CD4-positive, alpha-beta T cell treated with Interleukin-21 for 1 hour (primary cell): ENCODE measurements at regions not wholly inside any gene's neighbourhood (a gene's known extent, or its start where the extent isn't known, plus 50 kb on each side); places are given as distances from the start of the nearest gene placed in this dataset.
"Not testable (repeated sequence)": the region's sequence is repeated elsewhere in the genome, so short reads cannot be mapped to it uniquely, and the experiment has no call there.

Experiments used
- DNase-seq: peaks from one replicate; pipeline ENCODE4 v3.0.0-alpha.2; 2020

DNA sequence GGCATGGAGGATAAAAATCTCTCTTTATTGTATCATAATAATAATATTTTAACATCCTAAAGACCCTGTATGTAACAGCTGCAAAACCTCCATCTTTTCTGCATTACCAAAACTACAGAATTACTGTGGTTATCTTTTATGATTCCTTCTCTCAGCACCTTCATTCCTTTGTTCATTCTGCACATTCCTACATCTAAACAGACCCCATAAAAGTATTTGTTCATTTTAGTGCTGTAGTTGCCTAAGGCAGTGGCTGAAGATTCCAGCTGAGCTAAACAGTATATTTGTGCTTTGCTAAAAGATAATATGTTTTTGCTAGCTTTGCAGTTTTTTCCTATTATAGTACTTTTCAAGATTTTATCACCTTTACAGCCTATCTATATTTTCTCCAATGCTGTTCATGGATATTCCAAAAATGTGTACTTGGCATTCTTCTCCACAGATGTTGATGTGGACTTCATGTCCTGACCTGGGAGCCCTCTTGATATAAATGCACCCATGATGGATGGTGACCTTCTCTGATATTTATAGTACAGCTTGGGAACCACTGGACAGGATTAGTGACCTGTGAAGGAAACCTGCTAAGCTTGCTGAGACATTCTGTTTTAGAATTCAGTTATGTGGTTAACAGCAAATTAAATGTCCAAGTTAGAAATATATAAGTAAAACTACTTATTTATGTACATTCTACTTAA lies 2832.9 kb upstream of the PCDH20 start:
- no peak for DNase-seq

- no peak for DNase-seq
Observed at GRCh38 chr13:64239372-64239771, 2823.7 kb upstream of the PCDH20 start.

- DNase-seq = no peak
Observed at GRCh38 chr13:64234255-64234654, 2818.6 kb upstream of the PCDH20 start.

DNA sequence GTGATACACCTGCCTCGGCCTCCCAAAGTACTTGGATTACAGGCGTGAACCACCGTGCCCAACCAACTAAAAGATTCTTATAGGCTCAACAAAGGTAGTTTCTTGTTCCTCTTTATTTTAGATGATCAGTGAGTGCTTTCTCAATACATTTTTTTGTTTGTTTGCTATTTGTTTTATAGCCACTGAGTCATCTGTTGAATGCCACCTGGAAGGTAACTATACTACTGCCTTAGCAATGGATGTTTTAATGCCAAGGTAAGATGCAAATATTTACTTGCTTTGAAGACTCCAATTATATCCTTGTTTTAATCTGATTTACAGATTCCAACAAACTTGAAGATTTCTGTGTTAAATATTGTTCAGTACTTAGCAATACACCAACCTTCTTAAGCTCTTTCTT lies 2807.4 kb upstream of the PCDH20 start:
- no peak for DNase-seq

DNA sequence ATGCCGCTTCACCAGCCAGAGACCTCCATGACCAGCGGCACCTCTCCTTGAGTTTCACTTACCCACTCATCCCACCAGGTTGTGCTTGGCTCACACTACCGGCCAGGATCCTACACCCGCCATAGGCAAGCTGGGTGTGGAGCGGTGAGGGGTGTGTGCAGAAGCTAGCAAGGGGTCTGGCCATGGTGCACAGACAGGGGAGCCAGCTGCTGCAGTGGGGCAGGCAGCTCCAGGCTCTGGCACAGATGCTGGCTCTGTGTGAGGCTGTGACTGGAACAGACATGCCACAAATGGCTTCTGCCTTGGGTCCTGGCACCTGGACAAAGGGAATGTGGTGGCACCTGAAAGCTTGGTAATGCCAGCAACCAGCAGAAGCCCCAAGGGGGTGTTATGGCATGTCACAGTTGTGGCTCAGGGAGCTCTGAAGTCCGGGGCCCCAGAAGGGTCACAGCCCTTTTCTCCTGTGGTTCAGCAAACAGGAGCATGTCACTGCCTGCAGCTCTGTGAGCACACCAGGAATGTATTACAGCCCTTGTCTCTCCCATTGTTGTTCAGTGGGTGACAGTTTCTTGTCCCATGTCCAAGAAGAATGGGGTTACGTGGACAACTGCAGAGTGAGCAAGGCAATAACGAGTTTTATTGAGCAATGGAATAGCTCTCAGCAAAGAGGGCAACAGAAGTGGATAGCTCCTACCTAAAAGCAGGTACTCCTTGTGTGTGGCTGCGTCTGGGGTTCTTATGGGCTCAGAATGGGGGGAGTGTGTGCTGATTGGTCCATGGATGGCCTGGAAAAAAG lies 2791.0 kb upstream of the PCDH20 start:
- DNase-seq = no peak

GRCh38 chr13:64202517-64202916 lies 2786.9 kb upstream of the PCDH20 start:
- no peak for DNase-seq

GRCh38 chr13:64197232-64197631 lies 2781.6 kb upstream of the PCDH20 start:
- no peak for DNase-seq

DNA sequence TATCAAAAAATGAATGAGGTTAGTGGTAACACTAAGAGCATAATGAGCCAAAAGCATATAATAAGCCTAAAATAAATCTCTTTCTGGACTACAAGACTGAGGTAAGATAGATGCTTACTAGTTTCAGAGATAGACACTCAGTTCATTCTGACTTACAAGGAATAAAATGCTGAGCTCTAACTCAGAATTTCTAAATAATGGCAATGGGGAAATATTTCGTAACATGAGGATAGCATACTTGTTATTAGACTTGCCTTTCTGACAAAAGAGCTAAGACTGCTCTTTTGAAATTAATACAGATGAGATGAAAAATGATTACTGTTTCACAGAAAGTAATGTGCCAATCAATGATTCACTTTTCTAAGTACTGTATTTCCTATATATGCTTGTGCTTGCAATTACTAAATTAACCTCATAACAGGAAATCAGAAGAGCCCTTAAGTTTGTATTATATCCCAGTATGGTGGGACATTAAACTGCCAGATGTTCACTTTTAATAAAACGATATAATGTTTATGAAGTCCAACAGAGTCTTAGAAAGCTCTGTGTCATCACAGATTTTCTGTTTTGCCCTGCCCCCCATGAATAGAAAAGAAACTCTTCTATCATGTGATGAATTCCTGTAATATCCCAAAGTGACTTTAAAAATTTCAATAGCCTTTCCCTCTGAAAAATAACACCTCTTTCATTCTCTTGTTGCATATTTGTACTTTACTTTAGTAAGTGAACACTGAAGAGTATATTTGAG lies 2771.0 kb upstream of the PCDH20 start:
- DNase-seq = no peak

DNA sequence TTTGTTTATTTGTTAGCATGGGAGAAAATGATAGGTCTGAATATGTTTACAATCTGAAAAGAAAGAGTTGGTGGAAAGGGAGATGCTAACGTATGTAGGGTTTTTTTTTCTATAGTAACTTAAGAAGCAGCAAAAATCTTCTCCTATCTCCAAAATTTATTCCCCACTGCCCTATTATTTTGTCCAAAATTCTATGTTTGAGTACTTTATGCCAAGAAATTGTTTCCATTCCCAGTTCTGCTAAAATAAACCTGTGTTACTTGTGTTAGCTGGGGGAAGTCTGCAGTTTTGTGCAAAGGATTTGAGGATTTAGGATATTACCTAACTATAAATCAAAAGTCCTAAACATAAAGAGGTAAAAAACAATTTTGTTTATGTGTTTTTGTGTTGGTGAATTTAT lies 2770.4 kb upstream of the PCDH20 start:
- no peak for DNase-seq

DNA sequence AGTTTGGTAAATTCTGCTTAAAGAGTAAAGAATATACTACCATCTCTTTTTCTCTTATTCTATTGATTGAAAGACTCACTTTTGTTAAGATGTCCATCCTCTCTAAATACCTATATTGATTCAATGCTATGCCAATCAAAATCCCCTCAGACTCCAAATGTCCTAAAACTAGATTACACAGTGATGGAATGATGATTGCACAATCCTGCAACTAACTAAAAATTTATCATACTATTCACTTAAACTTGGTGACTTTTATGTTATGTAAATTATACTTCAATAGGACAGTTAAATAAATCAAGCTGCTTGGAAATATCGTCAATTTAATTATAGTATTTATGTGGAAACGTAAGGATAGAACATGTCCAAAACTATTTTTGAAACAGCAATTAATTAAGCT lies 2765.1 kb upstream of the PCDH20 start:
- no peak for DNase-seq

DNA sequence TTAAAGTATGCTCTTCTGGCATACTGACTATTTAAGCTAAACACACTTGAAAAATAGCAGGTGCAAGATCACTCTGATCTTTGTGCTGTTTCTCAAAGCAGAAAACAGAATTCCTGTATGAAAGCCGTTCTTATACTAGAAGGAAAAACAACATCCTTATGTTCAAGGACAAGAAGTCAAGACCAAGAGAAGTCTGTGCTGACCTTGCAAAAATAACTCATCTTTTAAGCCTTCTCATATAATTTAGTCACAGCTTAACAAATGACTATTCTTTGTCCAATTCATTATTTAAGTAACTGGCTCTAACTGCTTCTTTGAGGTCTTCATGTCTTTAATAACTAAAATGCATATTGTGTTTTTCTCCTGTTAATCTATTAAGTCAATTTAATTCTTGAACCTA lies 2750.2 kb upstream of the PCDH20 start:
- DNase-seq = no peak

- DNase-seq = no peak
Observed at GRCh38 chr13:64164435-64164834, 2748.8 kb upstream of the PCDH20 start.

DNA sequence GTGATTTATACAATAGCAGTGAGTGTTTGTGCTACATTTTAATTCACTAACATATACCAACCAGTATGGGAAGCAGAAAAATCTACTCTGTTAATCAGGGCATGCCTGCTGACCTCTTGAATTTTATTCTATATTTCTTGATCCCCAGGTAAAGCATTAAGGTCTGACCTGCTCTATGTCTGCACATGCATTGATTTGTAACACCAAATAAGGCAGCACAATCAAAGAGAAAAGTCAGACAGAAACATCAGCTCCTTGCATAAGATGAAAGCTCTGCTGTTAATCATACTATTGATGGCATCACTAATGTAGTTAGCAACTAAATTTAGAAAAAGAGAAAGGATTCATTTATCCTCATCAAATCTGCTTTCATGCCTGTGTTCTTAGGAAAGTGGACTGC lies 2744.8 kb upstream of the PCDH20 start:
- no peak for DNase-seq

DNA sequence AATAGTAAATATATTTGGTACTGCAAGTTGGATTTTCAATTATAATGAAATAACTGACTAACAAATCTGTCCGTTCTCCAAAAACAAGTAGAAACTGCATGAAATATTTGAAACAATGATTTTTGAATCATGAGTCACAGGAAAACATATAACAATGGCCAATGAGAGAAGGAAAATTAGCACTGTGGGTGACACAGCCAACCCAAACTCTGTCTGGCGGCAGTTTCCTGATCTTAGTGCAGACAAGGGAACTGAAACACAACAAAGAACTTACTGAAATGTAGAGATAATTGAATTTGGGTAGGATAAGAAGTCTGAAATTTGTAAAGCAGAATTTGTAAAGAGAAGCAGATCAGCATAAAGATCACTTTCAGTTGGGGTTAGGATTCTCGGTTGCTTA lies 2743.3 kb upstream of the PCDH20 start:
- no peak for DNase-seq

DNA sequence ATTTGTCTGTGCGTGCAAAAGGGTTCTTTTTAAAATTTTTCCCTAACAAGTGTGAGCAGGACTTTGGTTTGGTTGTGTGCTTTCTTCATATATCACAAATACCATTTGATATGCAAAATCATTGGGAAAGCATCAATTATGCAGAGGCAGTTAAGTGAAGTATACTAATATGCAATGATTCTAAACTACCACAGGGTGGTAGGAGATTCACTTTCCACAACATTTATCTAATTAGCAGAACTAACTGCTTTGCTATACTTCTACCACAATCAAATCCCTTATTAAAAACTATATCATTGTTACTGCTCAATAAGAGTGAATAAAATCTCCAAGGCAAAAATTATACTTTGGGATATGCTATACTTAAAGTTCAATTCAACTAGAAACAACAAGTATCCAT lies 2738.9 kb upstream of the PCDH20 start:
- DNase-seq = no peak

DNA sequence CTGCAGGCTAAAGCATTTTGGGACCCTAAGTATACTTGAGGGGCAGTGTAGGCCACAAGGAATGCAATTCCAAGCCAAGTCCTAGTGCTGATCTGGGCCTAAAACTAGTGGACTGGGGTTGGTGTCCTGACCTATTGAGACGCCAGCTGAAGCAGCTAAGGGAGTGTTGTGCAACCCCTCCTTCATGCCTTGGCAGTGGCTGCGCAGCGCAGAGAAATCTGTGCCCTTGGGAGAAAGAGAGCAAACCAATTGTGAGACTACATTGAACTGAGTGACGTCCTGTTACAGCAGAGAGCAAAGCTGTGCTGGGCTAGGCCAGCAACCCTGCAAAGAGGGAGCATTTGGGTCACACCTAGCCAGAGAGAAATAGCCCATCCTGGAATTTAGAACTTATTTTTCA lies 2715.0 kb upstream of the PCDH20 start:
- DNase-seq = no peak

- DNase-seq = no peak
Observed at GRCh38 chr13:64130171-64130570, 2714.5 kb upstream of the PCDH20 start.

GRCh38 chr13:64127856-64128255 lies 2712.2 kb upstream of the PCDH20 start:
- no peak for DNase-seq

GRCh38 chr13:64127192-64127591 lies 2711.5 kb upstream of the PCDH20 start:
- no peak for DNase-seq

DNA sequence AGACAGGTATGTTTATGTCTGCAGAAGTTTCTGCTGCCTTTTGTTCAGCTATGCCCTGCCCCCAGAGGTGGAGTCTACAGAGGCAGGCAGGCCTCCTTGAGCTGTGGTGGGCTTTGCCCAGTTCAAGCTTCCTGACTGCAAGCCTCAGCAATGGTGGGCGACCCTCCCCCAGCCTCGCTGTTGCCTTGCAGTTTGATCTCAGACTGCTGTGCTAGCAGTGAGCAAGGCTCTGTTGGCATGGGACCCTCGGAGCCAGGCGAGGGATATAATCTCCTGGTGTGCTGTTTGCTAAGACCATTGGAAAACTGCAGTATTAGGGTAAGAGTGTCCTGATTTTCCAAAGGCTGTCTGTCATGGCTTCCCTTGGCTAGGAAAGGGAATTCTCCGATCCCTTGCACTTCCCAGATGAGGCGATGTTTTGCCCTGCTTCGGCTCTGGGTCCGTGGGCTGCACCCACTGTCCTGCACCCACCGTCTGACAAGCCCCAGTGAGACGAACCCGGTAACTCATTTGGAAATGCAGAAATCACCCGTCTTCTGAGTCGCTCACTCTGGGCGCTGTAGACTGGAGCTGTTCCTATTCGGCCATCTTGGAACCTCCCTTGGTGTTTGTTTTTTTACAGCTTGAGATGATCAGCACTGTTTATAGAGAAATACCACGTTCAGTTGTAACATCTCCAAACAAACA lies 2705.5 kb upstream of the PCDH20 start:
- not testable (repeated sequence) for DNase-seq

DNA sequence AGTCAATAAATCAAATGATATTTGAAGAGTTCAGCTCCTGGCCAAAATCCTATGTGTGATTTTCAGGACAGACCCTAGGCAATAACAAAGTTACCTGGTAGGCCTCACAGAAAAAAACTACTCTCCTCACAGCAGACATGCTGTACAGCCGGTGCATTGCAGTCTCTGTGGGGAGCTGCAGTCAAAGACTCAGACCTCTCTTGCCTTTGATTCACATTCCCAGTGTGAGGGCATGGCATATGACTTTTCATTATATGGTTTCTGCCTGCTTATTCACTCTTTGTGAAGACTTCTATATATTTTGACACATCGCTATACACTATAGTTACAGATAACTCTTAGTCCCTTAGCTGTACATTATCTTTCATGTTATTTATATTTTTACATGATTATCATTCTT lies 2684.3 kb upstream of the PCDH20 start:
- DNase-seq = no peak

GRCh38 chr13:64090311-64090710 lies 2674.7 kb upstream of the PCDH20 start:
- DNase-seq = no peak

GRCh38 chr13:64088491-64088890 lies 2672.8 kb upstream of the PCDH20 start:
- DNase-seq = no peak
